ENCODE measurements at regions not wholly inside any gene's neighbourhood (a gene's known extent, or its start where the extent isn't known, plus 50 kb on each side); places are given as distances from the start of the nearest gene placed in this dataset.

DNA sequence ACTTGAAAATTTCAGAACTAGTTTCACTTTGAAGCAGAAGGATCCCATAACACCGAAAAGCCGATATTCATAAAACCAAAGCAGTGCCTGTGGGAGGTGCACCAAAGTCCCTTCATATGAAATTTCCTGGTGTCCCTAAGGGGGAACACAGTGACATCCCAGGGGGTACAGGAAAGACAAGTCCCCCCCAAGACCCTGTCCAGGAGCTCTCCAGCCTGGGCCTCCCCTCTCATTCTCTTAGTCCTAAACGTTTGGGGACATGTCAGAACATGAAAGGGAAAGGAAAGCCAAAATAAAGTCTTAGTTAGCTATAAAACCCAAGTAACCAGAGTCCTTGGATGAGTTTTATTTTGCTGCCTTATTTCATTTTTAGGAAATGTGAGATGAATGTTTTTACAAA is 56.6 kb downstream of the MRPL57 start:
- 62% methylated on average over 3 of the region's 3 CpGs for WGBS (ENCODE audit: low lambda C conversion rate)
- FAIRE-seq, result no peak

DNA sequence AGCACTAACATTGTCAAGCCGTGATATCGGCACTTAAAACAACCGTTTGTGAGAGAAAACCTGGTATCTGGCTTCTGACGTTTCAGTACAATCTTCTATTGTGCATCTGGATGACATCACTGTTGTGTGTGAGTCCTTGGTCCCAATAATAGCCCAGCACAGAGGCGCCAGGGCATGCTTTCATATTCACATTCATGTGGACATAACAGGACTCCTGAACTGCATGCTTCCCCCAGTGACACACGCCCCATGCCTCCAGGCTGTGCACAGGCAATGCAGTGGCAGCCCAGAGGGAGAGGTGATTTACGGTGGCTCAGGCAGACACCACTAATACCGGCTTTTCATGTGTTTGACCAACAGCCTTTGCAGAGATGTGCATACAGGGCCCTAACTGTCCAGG is 58.1 kb downstream of the MRPL57 start:
- H3K4me3 ChIP-seq (replicated peaks in 1 of 3; ENCODE audit: insufficient read depth in 1 of 3, low read depth in 2 of 3, low read length in 3 of 3), result no peak overlapping the region
- H3K4me1 ChIP-seq (ENCODE audit: insufficient read depth, low read length), result peaks cover 12% of the 10 kb centered on the region
- no peaks in the 10 kb centered on the region for H3K79me2 ChIP-seq (ENCODE audit: insufficient read depth, low read length)
- no peak overlapping the region for H3K9ac ChIP-seq (ENCODE audit: insufficient read depth, low read depth, low read length)
- DNase-seq (ENCODE audit: low spot score) (peak; percentile 7), FAIRE-seq (no peak), ATAC-seq (peak; percentile 51)
- H2AFZ ChIP-seq (ENCODE audit: low read length), result no peak overlapping the region
- CTCF ChIA-PET (ENCODE audit: low intra/inter-chr PET ratio, low total read pairs), result no interaction called here
- intact Hi-C loops (cut with micrococcal nuclease; ENCODE audit: unreplicated experiment), result no loop called here
- no peaks in the 10 kb centered on the region for H4K20me1 ChIP-seq (ENCODE audit: insufficient read depth, low read length)
- WGBS (ENCODE audit: low lambda C conversion rate), result 40% methylated on average over 7 of the region's 8 CpGs
- H3K9me3 ChIP-seq (ENCODE audit: low read length), result no peaks in the 10 kb centered on the region
- in situ Hi-C loops (cut with HindIII; ENCODE audit: extremely low pct_ligation_motif_present, low pct_unique_long_range_greater_than_20kb), result no loop called here
- no TSS peak for BruUV-seq (replicated peaks)
- no peaks in the 10 kb centered on the region for H3K36me3 ChIP-seq (replicated peaks in 1 of 2; ENCODE audit: control insufficient read depth in 1 of 2, insufficient read depth in 2 of 2, low read length in 2 of 2)
- no peaks in the 10 kb centered on the region; a peak in 2 of 5 replicates for H3K27me3 ChIP-seq (ENCODE audit: control insufficient read depth in 1 of 2, insufficient read depth in 2 of 2, low read length in 2 of 2)
- no peak overlapping the region for H3K27ac ChIP-seq (ENCODE audit: extremely low read length, insufficient read depth, low read length)
- POLR2A ChIA-PET, result no interaction called here
- H3K4me2 ChIP-seq (ENCODE audit: low read depth, low read length), result no peak overlapping the region
- TF ChIP-seq, protein P1, sequence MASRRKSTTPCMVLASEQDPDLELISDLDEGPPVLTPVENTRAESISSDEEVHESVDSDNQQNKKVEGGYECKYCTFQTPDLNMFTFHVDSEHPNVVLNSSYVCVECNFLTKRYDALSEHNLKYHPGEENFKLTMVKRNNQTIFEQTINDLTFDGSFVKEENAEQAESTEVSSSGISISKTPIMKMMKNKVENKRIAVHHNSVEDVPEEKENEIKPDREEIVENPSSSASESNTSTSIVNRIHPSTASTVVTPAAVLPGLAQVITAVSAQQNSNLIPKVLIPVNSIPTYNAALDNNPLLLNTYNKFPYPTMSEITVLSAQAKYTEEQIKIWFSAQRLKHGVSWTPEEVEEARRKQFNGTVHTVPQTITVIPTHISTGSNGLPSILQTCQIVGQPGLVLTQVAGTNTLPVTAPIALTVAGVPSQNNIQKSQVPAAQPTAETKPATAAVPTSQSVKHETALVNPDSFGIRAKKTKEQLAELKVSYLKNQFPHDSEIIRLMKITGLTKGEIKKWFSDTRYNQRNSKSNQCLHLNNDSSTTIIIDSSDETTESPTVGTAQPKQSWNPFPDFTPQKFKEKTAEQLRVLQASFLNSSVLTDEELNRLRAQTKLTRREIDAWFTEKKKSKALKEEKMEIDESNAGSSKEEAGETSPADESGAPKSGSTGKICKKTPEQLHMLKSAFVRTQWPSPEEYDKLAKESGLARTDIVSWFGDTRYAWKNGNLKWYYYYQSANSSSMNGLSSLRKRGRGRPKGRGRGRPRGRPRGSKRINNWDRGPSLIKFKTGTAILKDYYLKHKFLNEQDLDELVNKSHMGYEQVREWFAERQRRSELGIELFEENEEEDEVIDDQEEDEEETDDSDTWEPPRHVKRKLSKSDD (CRISPR knock-in tag; IDR thresholded peaks at IDR 0.05; ENCODE audit: low read depth), result no peak
- TF ChIP-seq, protein P2, sequence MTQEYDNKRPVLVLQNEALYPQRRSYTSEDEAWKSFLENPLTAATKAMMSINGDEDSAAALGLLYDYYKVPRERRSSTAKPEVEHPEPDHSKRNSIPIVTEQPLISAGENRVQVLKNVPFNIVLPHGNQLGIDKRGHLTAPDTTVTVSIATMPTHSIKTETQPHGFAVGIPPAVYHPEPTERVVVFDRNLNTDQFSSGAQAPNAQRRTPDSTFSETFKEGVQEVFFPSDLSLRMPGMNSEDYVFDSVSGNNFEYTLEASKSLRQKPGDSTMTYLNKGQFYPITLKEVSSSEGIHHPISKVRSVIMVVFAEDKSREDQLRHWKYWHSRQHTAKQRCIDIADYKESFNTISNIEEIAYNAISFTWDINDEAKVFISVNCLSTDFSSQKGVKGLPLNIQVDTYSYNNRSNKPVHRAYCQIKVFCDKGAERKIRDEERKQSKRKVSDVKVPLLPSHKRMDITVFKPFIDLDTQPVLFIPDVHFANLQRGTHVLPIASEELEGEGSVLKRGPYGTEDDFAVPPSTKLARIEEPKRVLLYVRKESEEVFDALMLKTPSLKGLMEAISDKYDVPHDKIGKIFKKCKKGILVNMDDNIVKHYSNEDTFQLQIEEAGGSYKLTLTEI (CRISPR knock-in tag; conservative IDR thresholded peaks at IDR 0.05), result no peak
- no peak for TF ChIP-seq PLRG1 (conservative IDR thresholded peaks at IDR 0.05)
- TF ChIP-seq JDP2 (CRISPR knock-in tag; IDR thresholded peaks at IDR 0.05; ENCODE audit: borderline replicate concordance), result no peak
- no peak for TF ChIP-seq AGO1 (IDR thresholded peaks at IDR 0.05; ENCODE audit: low read depth, low read length, poor library complexity, severe bottlenecking)
- TF ChIP-seq MAFG (CRISPR knock-in tag; IDR thresholded peaks at IDR 0.05), result no peak
- TF ChIP-seq ZNF746 (CRISPR knock-in tag; IDR thresholded peaks at IDR 0.05), result no peak

More for the DNA sequence above, 56.6 kb downstream of the MRPL57 start:
- H3K36me3 ChIP-seq (replicated peaks in 1 of 2; ENCODE audit: control insufficient read depth in 1 of 2, insufficient read depth in 2 of 2, low read length in 2 of 2), result no peaks in the 10 kb centered on the region
- no TSS peak for BruUV-seq (replicated peaks)
- no peak for DNase-seq (ENCODE audit: low spot score)
- no peak for ATAC-seq
- H3K4me3 ChIP-seq (replicated peaks in 1 of 3; ENCODE audit: insufficient read depth in 1 of 3, low read depth in 2 of 3, low read length in 3 of 3), result no peak overlapping the region
- no peak for TF ChIP-seq ZNF652 (CRISPR knock-in tag; IDR thresholded peaks at IDR 0.05; ENCODE audit: borderline replicate concordance, low read depth)
- TF ChIP-seq ZNF768 (CRISPR knock-in tag; IDR thresholded peaks at IDR 0.05), result no peak
- TF ChIP-seq ZNF33B (CRISPR knock-in tag; IDR thresholded peaks at IDR 0.05), result no peak
- no peak for TF ChIP-seq ZNF260 (CRISPR knock-in tag; IDR thresholded peaks at IDR 0.05; ENCODE audit: borderline replicate concordance, low read depth)
- no peak for TF ChIP-seq CBX5 (CRISPR knock-in tag; IDR thresholded peaks at IDR 0.05; ENCODE audit: borderline replicate concordance)
- no peak for TF ChIP-seq ZZZ3 (CRISPR knock-in tag; IDR thresholded peaks at IDR 0.05; ENCODE audit: borderline replicate concordance)
- no peak for TF ChIP-seq ZNF703 (CRISPR knock-in tag; IDR thresholded peaks at IDR 0.05; ENCODE audit: borderline replicate concordance)
- no peak for TF ChIP-seq GPBP1L1 (CRISPR knock-in tag; IDR thresholded peaks at IDR 0.05)
- no peak for TF ChIP-seq HNF4A (CRISPR knock-in tag; IDR thresholded peaks at IDR 0.05)
- no peak for TF ChIP-seq RXRB (CRISPR knock-in tag; IDR thresholded peaks at IDR 0.05; ENCODE audit: borderline replicate concordance)
- H4K20me1 ChIP-seq (ENCODE audit: insufficient read depth, low read length), result no peaks in the 10 kb centered on the region
- no peaks in the 10 kb centered on the region; a peak in 2 of 5 replicates for H3K27me3 ChIP-seq (ENCODE audit: control insufficient read depth in 1 of 2, insufficient read depth in 2 of 2, low read length in 2 of 2)
- CTCF ChIA-PET (ENCODE audit: low intra/inter-chr PET ratio, low total read pairs), result no interaction called here
- H3K79me2 ChIP-seq (ENCODE audit: insufficient read depth, low read length), result no peaks in the 10 kb centered on the region
- no peak overlapping the region for H3K27ac ChIP-seq (ENCODE audit: extremely low read length, insufficient read depth, low read length)
- POLR2A ChIA-PET, result no interaction called here
- intact Hi-C loops (cut with micrococcal nuclease; ENCODE audit: unreplicated experiment) (no loop called here), in situ Hi-C loops (cut with HindIII; ENCODE audit: extremely low pct_ligation_motif_present, low pct_unique_long_range_greater_than_20kb) (no loop called here)
- H3K9ac ChIP-seq (ENCODE audit: insufficient read depth, low read depth, low read length), result no peak overlapping the region
- no peak overlapping the region for H3K4me2 ChIP-seq (ENCODE audit: low read depth, low read length)
- H2AFZ ChIP-seq (ENCODE audit: low read length), result no peak overlapping the region
- no peaks in the 10 kb centered on the region for H3K9me3 ChIP-seq (ENCODE audit: low read length)
- H3K4me1 ChIP-seq (ENCODE audit: insufficient read depth, low read length), result peaks cover 14% of the 10 kb centered on the region
